ENCODE measurements at regions not wholly inside any gene's neighbourhood (a gene's known extent, or its start where the extent isn't known, plus 50 kb on each side); places are given as distances from the start of the nearest gene placed in this dataset.

DNA sequence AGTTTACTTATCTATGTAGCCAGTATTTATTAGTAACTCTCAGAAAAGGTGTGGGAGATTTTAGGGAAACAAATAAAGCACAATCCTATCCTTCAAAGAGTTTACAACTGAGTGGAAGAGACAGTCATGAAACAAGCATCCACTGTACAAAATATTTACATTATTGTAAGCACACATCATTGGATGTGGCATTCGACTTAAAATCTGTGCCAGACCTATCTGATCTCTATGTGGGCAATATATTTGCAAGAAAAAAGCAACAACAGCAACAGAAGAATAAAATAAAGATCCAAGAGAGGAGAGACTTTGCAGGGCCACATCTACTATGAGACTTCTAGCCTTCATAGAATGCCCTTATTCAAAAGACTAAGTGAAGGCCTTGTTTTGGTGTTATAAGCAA lies 882.1 kb upstream of the PIK3C3 start (continued):
- TF ChIP-seq STAT1 (IDR thresholded peaks at IDR 0.05; ENCODE audit: unreplicated experiment) = no peak
- no peak for TF ChIP-seq ZNF331 (CRISPR knock-in tag; IDR thresholded peaks at IDR 0.05; ENCODE audit: low read depth)
- no peak for TF ChIP-seq CREB1 (CRISPR knock-in tag; IDR thresholded peaks at IDR 0.05; ENCODE audit: low read depth)
- TF ChIP-seq, protein P1, sequence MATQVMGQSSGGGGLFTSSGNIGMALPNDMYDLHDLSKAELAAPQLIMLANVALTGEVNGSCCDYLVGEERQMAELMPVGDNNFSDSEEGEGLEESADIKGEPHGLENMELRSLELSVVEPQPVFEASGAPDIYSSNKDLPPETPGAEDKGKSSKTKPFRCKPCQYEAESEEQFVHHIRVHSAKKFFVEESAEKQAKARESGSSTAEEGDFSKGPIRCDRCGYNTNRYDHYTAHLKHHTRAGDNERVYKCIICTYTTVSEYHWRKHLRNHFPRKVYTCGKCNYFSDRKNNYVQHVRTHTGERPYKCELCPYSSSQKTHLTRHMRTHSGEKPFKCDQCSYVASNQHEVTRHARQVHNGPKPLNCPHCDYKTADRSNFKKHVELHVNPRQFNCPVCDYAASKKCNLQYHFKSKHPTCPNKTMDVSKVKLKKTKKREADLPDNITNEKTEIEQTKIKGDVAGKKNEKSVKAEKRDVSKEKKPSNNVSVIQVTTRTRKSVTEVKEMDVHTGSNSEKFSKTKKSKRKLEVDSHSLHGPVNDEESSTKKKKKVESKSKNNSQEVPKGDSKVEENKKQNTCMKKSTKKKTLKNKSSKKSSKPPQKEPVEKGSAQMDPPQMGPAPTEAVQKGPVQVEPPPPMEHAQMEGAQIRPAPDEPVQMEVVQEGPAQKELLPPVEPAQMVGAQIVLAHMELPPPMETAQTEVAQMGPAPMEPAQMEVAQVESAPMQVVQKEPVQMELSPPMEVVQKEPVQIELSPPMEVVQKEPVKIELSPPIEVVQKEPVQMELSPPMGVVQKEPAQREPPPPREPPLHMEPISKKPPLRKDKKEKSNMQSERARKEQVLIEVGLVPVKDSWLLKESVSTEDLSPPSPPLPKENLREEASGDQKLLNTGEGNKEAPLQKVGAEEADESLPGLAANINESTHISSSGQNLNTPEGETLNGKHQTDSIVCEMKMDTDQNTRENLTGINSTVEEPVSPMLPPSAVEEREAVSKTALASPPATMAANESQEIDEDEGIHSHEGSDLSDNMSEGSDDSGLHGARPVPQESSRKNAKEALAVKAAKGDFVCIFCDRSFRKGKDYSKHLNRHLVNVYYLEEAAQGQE (IDR thresholded peaks at IDR 0.05; ENCODE audit: unreplicated experiment) = no peak
- TF ChIP-seq POLR2AphosphoS5 (IDR thresholded peaks at IDR 0.05; ENCODE audit: low read depth) = no peak
- TF ChIP-seq, protein P2, sequence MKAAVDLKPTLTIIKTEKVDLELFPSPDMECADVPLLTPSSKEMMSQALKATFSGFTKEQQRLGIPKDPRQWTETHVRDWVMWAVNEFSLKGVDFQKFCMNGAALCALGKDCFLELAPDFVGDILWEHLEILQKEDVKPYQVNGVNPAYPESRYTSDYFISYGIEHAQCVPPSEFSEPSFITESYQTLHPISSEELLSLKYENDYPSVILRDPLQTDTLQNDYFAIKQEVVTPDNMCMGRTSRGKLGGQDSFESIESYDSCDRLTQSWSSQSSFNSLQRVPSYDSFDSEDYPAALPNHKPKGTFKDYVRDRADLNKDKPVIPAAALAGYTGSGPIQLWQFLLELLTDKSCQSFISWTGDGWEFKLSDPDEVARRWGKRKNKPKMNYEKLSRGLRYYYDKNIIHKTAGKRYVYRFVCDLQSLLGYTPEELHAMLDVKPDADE (IDR thresholded peaks at IDR 0.05) = no peak
- no peak for TF ChIP-seq NANOG (IDR thresholded peaks at IDR 0.05; ENCODE audit: borderline replicate concordance)
- TF ChIP-seq JUNB (IDR thresholded peaks at IDR 0.05; ENCODE audit: unreplicated experiment) = no peak

DNA sequence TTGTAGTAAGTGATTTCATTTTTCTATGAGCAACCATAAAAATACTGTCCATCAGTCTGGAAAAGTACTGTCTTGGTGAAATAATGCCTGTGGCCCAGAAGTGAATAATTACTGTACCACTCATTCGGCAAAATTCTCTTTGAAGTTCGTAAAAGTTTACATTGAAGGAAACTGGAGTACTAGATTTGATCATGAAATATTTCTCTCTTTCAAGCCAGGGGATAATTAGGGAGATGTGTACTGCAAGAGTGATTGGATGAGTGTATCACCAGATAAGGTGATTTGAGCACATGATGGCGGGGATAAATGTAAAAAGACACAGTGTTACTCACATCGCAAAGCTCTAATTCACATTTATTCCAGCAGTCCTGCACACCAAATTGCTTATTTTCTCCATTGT lies 883.2 kb upstream of the PIK3C3 start:
- Histone ChIP-seq H3K36me3 (ENCODE audit: insufficient read depth) (no peaks in the 10 kb centered on the region), H3K27ac (ENCODE audit: low read depth) (no peak overlapping the region), H3K4me2 (no peak overlapping the region), H3F3A (replicated peaks; ENCODE audit: low read depth) (no peaks in the 10 kb centered on the region), H4K20me1 (replicated peaks; ENCODE audit: insufficient read depth) (no peaks in the 10 kb centered on the region), H2AFZ (peak overlapping the region; percentile 23; the same call in 1 of the 2 replicates), H3K9me2 (ENCODE audit: insufficient read depth) (peaks cover 2% of the 10 kb centered on the region; the same call in 1 of the 2 replicates), H3K27me3 (ENCODE audit: insufficient read depth) (no peaks in the 10 kb centered on the region), H3K79me2 (replicated peaks; ENCODE audit: insufficient read depth) (no peaks in the 10 kb centered on the region), H3K4me3 (no peak overlapping the region), H3K4me1 (ENCODE audit: insufficient read depth) (peaks cover 2% of the 10 kb centered on the region; the same call in 1 of the 2 replicates)
- DNase-seq (ENCODE audit: low spot score) (no peak), ATAC-seq (no peak)
- H3K27ac Mint-ChIP-seq = no peak overlapping the region
- no peaks in the 10 kb centered on the region for H3K9me3 Mint-ChIP-seq
- TF ChIP-seq POLR2AphosphoS5 (IDR thresholded peaks at IDR 0.05; ENCODE audit: low read depth) (no peak), JUNB (IDR thresholded peaks at IDR 0.05; ENCODE audit: unreplicated experiment) (no peak), STAT1 (IDR thresholded peaks at IDR 0.05; ENCODE audit: unreplicated experiment) (no peak)
- TF ChIP-seq, protein P1 (IDR thresholded peaks at IDR 0.05; ENCODE audit: unreplicated experiment) = no peak
- TF ChIP-seq, protein P3, sequence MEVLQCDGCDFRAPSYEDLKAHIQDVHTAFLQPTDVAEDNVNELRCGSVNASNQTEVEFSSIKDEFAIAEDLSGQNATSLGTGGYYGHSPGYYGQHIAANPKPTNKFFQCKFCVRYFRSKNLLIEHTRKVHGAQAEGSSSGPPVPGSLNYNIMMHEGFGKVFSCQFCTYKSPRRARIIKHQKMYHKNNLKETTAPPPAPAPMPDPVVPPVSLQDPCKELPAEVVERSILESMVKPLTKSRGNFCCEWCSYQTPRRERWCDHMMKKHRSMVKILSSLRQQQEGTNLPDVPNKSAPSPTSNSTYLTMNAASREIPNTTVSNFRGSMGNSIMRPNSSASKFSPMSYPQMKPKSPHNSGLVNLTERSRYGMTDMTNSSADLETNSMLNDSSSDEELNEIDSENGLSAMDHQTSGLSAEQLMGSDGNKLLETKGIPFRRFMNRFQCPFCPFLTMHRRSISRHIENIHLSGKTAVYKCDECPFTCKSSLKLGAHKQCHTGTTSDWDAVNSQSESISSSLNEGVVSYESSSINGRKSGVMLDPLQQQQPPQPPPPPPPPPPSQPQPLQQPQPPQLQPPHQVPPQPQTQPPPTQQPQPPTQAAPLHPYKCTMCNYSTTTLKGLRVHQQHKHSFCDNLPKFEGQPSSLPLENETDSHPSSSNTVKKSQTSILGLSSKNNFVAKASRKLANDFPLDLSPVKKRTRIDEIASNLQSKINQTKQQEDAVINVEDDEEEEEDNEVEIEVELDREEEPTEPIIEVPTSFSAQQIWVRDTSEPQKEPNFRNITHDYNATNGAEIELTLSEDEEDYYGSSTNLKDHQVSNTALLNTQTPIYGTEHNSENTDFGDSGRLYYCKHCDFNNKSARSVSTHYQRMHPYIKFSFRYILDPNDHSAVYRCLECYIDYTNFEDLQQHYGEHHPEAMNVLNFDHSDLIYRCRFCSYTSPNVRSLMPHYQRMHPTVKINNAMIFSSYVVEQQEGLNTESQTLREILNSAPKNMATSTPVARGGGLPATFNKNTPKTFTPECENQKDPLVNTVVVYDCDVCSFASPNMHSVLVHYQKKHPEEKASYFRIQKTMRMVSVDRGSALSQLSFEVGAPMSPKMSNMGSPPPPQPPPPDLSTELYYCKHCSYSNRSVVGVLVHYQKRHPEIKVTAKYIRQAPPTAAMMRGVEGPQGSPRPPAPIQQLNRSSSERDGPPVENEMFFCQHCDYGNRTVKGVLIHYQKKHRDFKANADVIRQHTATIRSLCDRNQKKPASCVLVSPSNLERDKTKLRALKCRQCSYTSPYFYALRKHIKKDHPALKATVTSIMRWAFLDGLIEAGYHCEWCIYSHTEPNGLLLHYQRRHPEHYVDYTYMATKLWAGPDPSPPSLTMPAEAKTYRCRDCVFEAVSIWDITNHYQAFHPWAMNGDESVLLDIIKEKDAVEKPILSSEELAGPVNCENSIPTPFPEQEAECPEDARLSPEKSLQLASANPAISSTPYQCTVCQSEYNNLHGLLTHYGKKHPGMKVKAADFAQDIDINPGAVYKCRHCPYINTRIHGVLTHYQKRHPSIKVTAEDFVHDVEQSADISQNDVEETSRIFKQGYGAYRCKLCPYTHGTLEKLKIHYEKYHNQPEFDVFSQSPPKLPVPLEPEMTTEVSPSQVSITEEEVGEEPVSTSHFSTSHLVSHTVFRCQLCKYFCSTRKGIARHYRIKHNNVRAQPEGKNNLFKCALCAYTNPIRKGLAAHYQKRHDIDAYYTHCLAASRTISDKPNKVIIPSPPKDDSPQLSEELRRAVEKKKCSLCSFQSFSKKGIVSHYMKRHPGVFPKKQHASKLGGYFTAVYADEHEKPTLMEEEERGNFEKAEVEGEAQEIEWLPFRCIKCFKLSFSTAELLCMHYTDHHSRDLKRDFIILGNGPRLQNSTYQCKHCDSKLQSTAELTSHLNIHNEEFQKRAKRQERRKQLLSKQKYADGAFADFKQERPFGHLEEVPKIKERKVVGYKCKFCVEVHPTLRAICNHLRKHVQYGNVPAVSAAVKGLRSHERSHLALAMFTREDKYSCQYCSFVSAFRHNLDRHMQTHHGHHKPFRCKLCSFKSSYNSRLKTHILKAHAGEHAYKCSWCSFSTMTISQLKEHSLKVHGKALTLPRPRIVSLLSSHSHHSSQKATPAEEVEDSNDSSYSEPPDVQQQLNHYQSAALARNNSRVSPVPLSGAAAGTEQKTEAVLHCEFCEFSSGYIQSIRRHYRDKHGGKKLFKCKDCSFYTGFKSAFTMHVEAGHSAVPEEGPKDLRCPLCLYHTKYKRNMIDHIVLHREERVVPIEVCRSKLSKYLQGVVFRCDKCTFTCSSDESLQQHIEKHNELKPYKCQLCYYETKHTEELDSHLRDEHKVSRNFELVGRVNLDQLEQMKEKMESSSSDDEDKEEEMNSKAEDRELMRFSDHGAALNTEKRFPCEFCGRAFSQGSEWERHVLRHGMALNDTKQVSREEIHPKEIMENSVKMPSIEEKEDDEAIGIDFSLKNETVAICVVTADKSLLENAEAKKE (CRISPR knock-in tag; IDR thresholded peaks at IDR 0.05) = no peak
- H3K4me3 Mint-ChIP-seq = no peak overlapping the region
- H3K36me3 Mint-ChIP-seq (ENCODE audit: low read depth) = no peaks in the 10 kb centered on the region
- no peaks in the 10 kb centered on the region for H3K4me1 Mint-ChIP-seq
- no peaks in the 10 kb centered on the region for H3K27me3 Mint-ChIP-seq (ENCODE audit: insufficient read depth, low read depth, poor library complexity)

Measured in GM23338 (cell line).